SH-SY5Y (cell line): ENCODE measurements at regions not wholly inside any gene's neighbourhood (a gene's known extent, or its start where the extent isn't known, plus 50 kb on each side); places are given as distances from the start of the nearest gene placed in this dataset.

Source experiments
- GATA2 ChIP-seq: IDR thresholded peaks from 2 replicates; pipeline ENCODE4 v1.6.1; 2011; ENCODE audit warnings: mild to moderate bottlenecking, low read depth, low read length
- GATA3 ChIP-seq: IDR thresholded peaks from 2 replicates; pipeline ENCODE4 v1.6.1; 2011; ENCODE audit warnings: low read depth, mild to moderate bottlenecking, low read length, moderate library complexity

DNA sequence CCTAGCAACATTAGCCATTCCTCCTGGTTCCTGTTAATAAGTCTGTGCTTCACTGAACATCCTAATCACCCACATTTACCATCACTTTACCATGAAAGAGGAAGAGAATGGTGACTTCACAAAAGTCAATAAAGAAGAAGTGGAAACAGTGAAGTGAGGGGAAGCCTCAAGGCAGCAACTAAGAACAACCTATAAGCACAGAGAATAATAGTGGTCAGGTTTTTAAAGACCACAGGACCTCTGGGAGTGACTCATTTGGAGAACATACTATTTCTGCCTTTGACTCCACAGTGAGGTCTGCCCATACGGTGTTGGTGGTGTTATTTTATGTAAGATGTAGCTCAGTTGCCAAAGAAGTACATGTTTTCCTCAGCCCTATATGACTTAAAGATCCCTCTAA lies 86.0 kb upstream of the TET2 start:
- TF ChIP-seq GATA3 (no peak), GATA2 (no peak)
